ENCODE measurements at regions not wholly inside any gene's neighbourhood (a gene's known extent, or its start where the extent isn't known, plus 50 kb on each side); places are given as distances from the start of the nearest gene placed in this dataset.
"Not testable (repeated sequence)": the region's sequence is repeated elsewhere in the genome, so short reads cannot be mapped to it uniquely, and the experiment has no call there.

- no peak for DNase-seq
Observed at GRCh38 chr10:70991140-70992124, 103.1 kb upstream of the PCBD1 start.

DNA sequence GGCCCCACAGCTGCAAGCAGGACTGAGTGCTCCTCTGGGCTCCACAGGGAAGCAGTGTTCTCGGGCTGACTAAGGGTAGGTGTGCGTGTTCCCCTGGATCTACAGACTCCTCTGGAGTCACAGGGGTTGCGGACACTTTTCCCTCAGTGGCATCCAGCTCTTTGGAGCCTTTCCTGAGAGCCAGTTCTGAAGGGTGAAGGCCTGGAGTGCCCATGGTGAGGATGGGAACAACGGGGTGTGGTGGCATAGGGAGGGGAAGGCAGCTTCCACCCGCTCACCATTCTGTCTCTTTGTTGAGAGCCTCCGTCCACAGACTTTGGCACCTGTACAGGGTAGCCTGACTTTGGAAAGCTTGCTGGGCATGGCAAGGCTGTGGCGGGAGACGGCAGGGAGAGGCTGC, 104.1 kb upstream of the PCBD1 start:
- no peak for DNase-seq

- no peak for DNase-seq
Observed at GRCh38 chr10:70993051-70993450, 104.7 kb upstream of the PCBD1 start.

- no peak for DNase-seq
Observed at GRCh38 chr10:70996549-70996948, 108.2 kb upstream of the PCBD1 start.

GRCh38 chr10:70997236-70997635, 108.9 kb upstream of the PCBD1 start:
- DNase-seq = no peak

GRCh38 chr10:70998086-70998485, 109.7 kb upstream of the PCBD1 start:
- DNase-seq = no peak

DNA sequence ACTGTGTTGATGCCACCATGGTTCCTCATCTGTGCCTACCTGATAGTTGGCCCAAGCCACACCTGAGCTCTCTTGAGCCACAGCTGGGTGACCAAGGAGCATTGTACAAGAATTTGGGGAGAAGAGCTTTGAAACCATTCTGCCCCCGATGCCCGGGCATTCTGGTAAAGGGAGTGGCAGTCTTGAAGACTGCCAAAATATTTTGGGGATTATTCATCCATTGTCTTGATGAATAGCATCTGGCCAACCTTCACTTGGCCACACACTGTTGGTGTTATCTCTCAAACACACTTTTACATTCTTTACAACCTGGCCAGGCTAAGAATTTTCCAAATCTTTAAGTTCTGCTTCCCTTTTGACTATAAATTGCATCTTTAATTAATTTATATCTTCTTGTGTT, 113.1 kb upstream of the PCBD1 start:
- DNase-seq = no peak

DNA sequence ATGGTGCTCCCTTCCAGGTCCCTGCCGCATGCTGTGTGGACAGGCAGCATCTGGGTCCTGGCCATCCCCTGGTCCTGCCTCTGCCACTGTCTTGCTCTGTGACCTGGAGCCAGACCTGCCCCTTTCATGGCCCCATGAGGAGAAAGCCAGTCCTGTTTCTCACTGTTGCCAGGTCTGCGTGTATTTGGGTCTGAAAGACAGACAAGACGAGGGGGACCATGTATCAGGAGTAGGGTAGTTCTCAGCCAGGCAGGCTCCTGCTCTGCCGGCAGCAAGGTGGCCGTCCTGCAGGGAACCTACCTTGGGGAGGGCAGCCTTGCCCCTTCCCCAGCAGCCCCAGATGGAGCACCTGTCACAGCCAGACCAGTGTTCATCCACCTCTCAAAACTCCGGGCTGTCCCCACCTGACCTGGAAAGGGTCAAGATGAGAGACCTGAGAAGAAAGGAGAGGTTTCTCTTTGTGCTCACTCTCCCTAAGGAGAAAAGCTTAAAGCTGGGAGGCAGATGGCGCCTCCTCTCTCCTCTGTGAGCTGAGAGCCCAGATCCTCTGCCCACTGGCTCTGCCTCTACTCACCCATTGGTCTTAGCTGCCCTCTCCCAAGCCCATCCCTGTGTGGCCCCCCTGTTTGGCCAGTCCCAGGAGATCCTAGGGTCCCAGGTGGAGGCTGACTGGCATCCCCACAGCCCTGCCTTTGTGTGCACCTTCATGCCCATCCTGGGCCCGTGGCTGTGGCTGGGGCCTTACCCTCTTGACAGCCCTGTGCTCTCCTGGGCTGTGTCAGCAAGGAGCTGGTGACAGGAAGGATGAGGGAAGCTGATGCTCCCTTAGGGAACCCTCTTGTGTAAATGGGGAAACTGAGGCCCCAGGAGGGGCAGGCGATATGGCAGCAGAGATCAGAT, 116.1 kb upstream of the PCBD1 start:
- DNase-seq = no peak

DNA sequence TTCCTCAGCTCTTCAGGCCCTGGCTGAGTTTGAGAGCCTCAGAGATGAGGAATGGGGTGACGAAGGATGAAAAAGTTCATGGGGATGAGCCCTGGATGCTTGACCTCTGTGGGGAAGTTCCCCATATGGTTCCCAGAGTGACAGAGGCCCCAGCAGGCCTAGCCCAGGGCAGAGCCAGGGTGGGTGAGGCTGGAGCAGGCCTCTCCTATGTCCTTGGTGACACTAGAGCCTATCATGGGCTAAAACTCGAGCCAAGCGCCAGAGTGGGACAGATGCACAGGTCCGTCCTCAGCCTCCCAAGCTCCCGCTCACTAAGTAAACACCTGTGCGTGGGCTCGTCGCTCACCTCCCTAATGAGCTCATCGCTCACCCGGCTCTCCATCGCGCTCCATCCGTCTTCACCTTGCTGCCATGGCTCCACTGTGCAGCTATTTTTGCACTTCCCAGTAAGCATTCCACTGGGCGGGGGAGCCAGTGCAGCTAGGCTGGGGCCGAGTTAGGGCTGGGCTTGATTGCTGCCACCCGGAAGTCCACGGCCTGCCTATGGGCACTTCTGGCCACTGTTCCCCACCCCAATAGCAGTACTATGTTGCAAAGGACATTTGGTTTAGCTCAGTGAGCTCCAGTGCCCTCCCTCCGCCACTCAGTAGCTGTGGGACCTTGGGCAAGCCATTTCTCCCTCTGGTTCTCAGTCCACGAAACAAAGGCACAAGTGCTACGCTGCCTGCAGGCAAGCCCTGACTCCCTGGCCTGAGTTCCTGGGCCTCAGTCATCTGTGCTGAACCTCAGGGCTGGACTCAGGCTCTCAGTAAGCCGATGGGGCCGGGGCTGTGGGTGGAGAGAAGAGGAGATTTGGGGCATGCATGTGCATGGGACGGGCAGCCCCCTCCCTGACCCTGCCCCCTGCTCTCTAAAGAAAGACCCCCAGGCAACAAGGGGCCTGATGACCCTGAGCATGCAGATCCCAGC, 117.3 kb upstream of the PCBD1 start:
- no peak for DNase-seq

GRCh38 chr10:71006506-71006905, 118.1 kb upstream of the PCBD1 start:
- no peak for DNase-seq

DNA sequence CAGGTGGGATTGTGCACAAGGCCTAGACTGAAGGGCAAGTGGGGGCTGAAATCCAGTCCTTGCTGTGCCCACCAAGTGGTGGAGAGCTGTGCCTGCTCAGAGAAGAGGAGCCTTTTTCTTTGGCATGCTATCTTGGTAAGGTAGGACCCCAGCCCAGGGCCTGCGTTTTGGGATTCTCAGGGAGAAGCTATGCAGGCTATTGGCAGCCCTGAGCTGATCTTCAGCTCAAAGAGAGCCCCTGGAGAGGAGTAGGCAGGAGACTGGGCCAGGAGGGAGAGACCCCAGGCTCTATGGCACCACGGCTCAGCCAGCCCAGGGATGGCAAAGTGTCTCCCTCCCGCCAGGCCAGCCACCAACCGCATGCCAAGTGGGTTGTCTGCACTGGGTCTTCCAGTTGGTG, 119.2 kb upstream of the PCBD1 start:
- DNase-seq = no peak

DNA sequence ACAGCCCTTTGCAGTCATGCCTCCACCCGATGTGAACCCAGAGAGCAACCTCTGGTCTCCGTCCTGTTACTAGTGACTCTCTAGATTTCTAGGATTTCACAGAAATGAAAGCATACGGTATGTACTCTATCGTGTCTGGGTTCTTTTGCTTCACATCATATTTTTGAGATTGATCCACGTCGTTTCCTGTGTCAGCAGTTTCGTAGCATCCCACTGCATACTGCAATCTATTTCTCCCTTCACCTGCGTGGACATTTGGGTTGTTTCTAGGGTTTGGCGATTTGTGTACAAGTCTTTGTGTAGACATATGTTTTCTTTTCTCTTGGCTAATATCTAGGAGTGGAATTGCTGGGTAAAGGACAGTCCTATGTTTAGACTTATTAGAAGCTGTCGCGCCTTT, 119.8 kb upstream of the PCBD1 start:
- no peak for DNase-seq

DNA sequence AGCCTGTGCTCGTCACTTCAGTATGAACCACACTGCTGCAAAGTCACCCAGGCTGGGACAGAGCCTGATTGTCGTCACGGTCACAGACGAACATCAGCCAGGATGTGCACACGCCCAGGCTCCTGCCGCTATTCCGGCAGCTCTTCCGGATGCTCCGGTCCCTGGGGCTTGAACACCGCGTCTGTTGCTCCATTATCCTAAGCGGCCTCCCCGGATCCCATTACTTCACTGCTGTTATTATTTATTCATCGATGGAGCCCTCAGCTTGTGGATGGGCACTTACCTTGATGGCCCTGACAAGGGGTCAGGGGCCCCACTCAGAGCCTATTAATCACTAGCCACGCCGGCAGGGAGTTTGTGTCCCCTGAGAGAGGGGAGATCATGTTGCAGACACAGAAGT, 120.8 kb upstream of the PCBD1 start:
- no peak for DNase-seq

GRCh38 chr10:71010730-71011129, 122.4 kb upstream of the PCBD1 start:
- DNase-seq = no peak

- DNase-seq = no peak
Observed at GRCh38 chr10:71011141-71011540, 122.8 kb upstream of the PCBD1 start.

DNA sequence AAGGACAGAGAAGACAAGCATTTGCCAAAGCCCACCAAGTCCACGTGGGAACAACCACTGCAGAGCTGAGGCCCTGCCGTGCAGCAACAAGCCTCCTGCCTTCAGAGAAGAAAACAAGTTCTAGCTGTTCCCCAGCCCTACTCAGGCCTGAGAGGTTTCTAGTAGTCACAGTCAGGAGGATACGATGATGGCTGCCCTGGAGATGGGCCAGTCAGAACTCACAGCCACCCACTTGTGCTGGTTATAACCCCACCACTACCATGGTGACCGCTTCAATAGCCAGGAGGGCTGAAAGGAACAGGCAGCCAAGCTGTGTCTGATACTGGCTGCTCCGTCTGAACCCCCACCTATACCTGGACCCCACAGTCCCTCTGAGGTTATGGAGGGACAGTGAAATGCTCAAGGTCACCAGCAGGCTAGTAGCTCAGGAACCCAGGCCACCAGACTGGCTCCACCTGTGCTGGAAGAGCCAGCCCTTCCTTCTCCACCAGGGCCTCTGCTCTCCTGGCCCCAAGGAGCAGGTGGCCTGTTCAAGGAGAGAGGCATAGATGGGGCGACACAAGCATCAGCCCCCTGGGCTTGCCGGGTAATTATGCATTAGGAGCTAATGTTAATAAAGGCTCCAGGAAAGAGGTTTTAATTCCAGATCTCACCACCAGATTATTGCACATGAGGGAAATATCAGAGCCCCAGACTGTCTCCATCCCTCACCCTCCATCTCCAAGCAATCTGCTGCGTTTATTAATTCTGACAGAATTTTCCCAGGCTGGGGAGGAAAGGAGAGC, 125.8 kb upstream of the PCBD1 start:
- DNase-seq = no peak

GRCh38 chr10:71015674-71016073, 127.3 kb upstream of the PCBD1 start:
- no peak for DNase-seq

GRCh38 chr10:71020061-71020460, 131.7 kb upstream of the PCBD1 start:
- not testable (repeated sequence) for DNase-seq

DNA sequence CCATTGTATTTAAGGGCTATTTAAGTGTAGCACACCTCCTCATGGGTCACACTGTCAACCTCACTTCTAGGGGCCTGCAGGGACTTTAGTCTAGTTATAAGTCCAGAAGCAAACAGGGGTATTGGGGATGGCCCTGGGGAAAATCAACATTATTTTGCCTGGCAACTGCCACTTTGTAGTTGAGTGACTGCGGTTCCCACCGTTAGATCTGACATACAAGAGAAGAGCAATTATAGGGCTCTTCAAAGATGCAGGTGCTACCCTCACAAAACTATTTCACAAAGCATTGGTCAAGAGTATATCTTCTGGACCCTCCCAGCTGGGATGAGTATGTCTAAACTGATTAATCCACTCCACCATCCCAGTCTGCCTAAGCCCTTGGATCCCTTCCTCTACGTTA, 133.0 kb upstream of the PCBD1 start:
- no peak for DNase-seq

- no peak for DNase-seq
Observed at GRCh38 chr10:71023704-71024283, 135.4 kb upstream of the PCBD1 start.

DNA sequence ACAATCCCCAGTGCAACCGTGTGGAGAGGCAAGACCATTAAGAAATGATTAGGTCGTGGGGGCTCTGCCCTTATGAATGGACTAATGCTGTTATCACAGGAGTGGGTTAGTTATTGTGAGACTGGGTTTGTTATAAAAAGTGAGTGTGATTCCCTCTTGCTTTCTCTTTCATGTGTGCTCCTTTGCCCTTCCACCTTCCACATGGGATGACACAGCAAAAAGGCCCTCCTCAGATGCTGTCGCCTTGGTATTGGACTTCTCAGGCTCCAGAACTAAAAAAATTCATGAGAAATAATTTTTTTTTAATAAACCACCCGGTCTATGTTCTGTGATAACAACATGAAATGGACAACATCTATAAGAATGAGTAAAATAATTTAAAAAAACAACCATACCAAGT, 136.1 kb upstream of the PCBD1 start:
- DNase-seq = no peak

Measured in NCI-H2081 (cell line).